ENCODE measurements at regions not wholly inside any gene's neighbourhood (a gene's known extent, or its start where the extent isn't known, plus 50 kb on each side); places are given as distances from the start of the nearest gene placed in this dataset.

- TF ChIP-seq EZH2 (IDR thresholded peaks at IDR 0.05; ENCODE audit: insufficient read depth, poor library complexity, severe bottlenecking) (no peak), EZH2phosphoT487 (IDR thresholded peaks at IDR 0.05; ENCODE audit: insufficient read depth, low read depth) (no peak)
These were observed 353.7 kb upstream of the ESRRG start for GRCh38 chr1:217076902-217077301.

Measured in GM23248 (cell line).